Lower leg skin (tissue), 4 donors: ENCODE measurements at regions not wholly inside any gene's neighbourhood (a gene's known extent, or its start where the extent isn't known, plus 50 kb on each side); places are given as distances from the start of the nearest gene placed in this dataset.
A peak's percentile ranks its signal among the peaks of the same experiment; 100 is the strongest.

Source experiments
- DNase-seq, 2 donors: peaks; one replicate each; pipeline ENCODE4 v3.0.0-alpha.2; 2019; ENCODE audit warnings: low spot score in 2 of 2
- H3K4me3 ChIP-seq: fragments of 200-600 bp; sonication (generic); 2 replicates; pipeline ENCODE4 v1.5.1; 2017; ENCODE audit warnings: mild to moderate bottlenecking, low read depth; ENCODE audit not compliant: poor library complexity, severe bottlenecking
- CTCF ChIP-seq, 3 donors: fragments of 450-650 bp; IDR thresholded peaks; one replicate each; pipeline ENCODE4 v1.5.1; 2016; ENCODE audit warnings: antibody characterized with exemption in 3 of 3, mild to moderate bottlenecking in 3 of 3, moderate library complexity in 2 of 3
- POLR2A ChIP-seq, 2 donors: fragments of 450-650 bp; IDR thresholded peaks; one replicate each; pipeline ENCODE4 v1.6.1; 2016 to 2017; ENCODE audit warnings: antibody characterized with exemption in 2 of 2, mild to moderate bottlenecking in 1 of 2, moderate library complexity in 1 of 2
- WGBS, 2 donors: methylation state at CpG; one replicate each; pipeline ENCODE4 v1.1.5; 2018; 5-methylcytosine and 5-hydroxymethylcytosine counted together
- intact Hi-C: fragments of 100-400 bp; cut with DNase I; formaldehyde crosslinking; loops from one replicate; pipeline ENCODE4 v1.15.0; 2023; ENCODE audit warnings: low total_unique reads

- 58 to 62% methylated on average over 13 to 14 of the region's 14 CpGs for WGBS, 2 donors
- H3K4me3 ChIP-seq: no peak overlapping the region
- DNase-seq: peak in 1 of 2 donors; percentile 81
- intact Hi-C loops: no loop called here
- TF ChIP-seq CTCF (IDR thresholded peaks at IDR 0.05) (no peak), POLR2A (IDR thresholded peaks at IDR 0.05) (no peak)
These were observed 285.7 kb downstream of the PTPRU start for GRCh38 chr1:29521811-29522580.

GRCh38 chr1:29521438-29521715 is 285.1 kb downstream of the PTPRU start:
- 43 to 55% methylated on average over 4 of the region's 4 CpGs for WGBS, 2 donors
- no peak for TF ChIP-seq CTCF (IDR thresholded peaks at IDR 0.05)
- no peak for TF ChIP-seq POLR2A (IDR thresholded peaks at IDR 0.05)
- intact Hi-C loops: no loop called here
- peak in 1 of 2 donors; percentile 34 for DNase-seq
- H3K4me3 ChIP-seq: no peak overlapping the region

GRCh38 chr1:29520571-29521437 is 284.5 kb downstream of the PTPRU start:
- DNase-seq: peak in 1 of 2 donors; percentile 61
- WGBS, 2 donors: 67 to 75% methylated on average over 11 of the region's 11 CpGs
- intact Hi-C loops: no loop called here
- no peak overlapping the region for H3K4me3 ChIP-seq
- TF ChIP-seq CTCF (IDR thresholded peaks at IDR 0.05): no peak
- TF ChIP-seq POLR2A (IDR thresholded peaks at IDR 0.05): no peak

GRCh38 chr1:29519788-29520110 is 283.4 kb downstream of the PTPRU start:
- peak in 1 of 2 donors; percentile 48 for DNase-seq
- 25 to 41% methylated on average over 8 of the region's 8 CpGs for WGBS, 2 donors
- TF ChIP-seq POLR2A (IDR thresholded peaks at IDR 0.05) (no peak), CTCF (IDR thresholded peaks at IDR 0.05) (no peak)
- intact Hi-C loops: no loop called here
- no peak overlapping the region for H3K4me3 ChIP-seq

GRCh38 chr1:29519108-29519787 is 282.9 kb downstream of the PTPRU start:
- H3K4me3 ChIP-seq: no peak overlapping the region
- intact Hi-C loops: no loop called here
- no peak for TF ChIP-seq POLR2A (IDR thresholded peaks at IDR 0.05)
- TF ChIP-seq CTCF (IDR thresholded peaks at IDR 0.05): no peak
- no peak for DNase-seq
- 75 to 77% methylated on average over 9 of the region's 9 CpGs for WGBS, 2 donors
